Neural progenitor cell (in vitro differentiated cells): ENCODE measurements at regions not wholly inside any gene's neighbourhood (a gene's known extent, or its start where the extent isn't known, plus 50 kb on each side); places are given as distances from the start of the nearest gene placed in this dataset.

Source experiments
- CTCF ChIP-seq: fragments of 200-600 bp; sonication (generic); IDR thresholded peaks from 2 replicates; pipeline ENCODE4 v1.5.1; 2017; ENCODE audit warnings: antibody characterized with exemption, mild to moderate bottlenecking
- EZH2 ChIP-seq: fragments of 200-600 bp; sonication (generic); IDR thresholded peaks from 2 replicates; pipeline ENCODE4 v1.6.1; 2017; ENCODE audit warnings: antibody characterized with exemption, mild to moderate bottlenecking, moderate library complexity
- EZH2phosphoT487 ChIP-seq: fragments of 200-600 bp; sonication (generic); IDR thresholded peaks from 2 replicates; pipeline ENCODE4 v1.6.1; 2017; ENCODE audit warnings: antibody characterized with exemption

- TF ChIP-seq CTCF (no peak), EZH2phosphoT487 (no peak), EZH2 (no peak)
These were observed 340.7 kb downstream of the NR2F1-AS1 start for GRCh38 chr5:93240228-93240834.
